Peyer's patch (tissue), 4 donors: ENCODE measurements at regions not wholly inside any gene's neighbourhood (a gene's known extent, or its start where the extent isn't known, plus 50 kb on each side); places are given as distances from the start of the nearest gene placed in this dataset.

Source experiments
- DNase-seq, 3 donors: peaks; one replicate each; pipeline ENCODE4 v3.0.0-alpha.2; 2017 to 2019
- H3K27ac ChIP-seq, 4 donors: fragments of 200-600 bp; sonication (generic); one replicate each; pipeline ENCODE4 v1.5.1; 2016 to 2019
- H3K27me3 ChIP-seq, 2 donors: fragments of 200-600 bp; sonication (generic); one replicate each; pipeline ENCODE4 v1.5.1; 2019
- H3K36me3 ChIP-seq, 3 donors: fragments of 200-600 bp; sonication (generic); one replicate each; pipeline ENCODE4 v1.5.1; 2016 to 2019
- H3K4me1 ChIP-seq, 4 donors: fragments of 200-600 bp; sonication (generic); one replicate each; pipeline ENCODE4 v1.5.1; 2016 to 2019
- H3K4me3 ChIP-seq, 4 donors: fragments of 200-600 bp; sonication (generic); 1 replicate in 3 of 4; 2 replicates in 1 of 4; pipeline ENCODE4 v1.5.1; 2016 to 2019; ENCODE audit warnings: mild to moderate bottlenecking in 1 of 4
- H3K9me3 ChIP-seq, 4 donors: fragments of 200-600 bp; sonication (generic); one replicate each; pipeline ENCODE4 v1.5.1; 2016 to 2019; ENCODE audit warnings: mild to moderate bottlenecking in 1 of 4
- POLR2A ChIP-seq, 2 donors: fragments of 450-650 bp; IDR thresholded peaks; one replicate each; pipeline ENCODE4 v1.5.1; 2017; ENCODE audit warnings: antibody characterized with exemption in 2 of 2, mild to moderate bottlenecking in 2 of 2, moderate library complexity in 2 of 2
- TF ChIP-seq, protein P1 (sequence below), 6 experiments: fragments of 450-650 bp in 4 of 6; fragments of 200-600 bp in 2 of 6; sonication (generic) in 1 of 6; IDR thresholded peaks; one replicate each; pipeline ENCODE4 v1.5.1; 2017 to 2019; ENCODE audit warnings: antibody characterized with exemption in 6 of 6, mild to moderate bottlenecking in 3 of 6, moderate library complexity in 1 of 6

GRCh38 chr1:222224156-222224555, 323.7 kb downstream of the HHIPL2 start:
- Histone ChIP-seq H3K9me3 (no peaks in the 10 kb centered on the region), H3K27me3 (no peaks in the 10 kb centered on the region), H3K4me3 (no peak overlapping the region), H3K27ac (no peak overlapping the region), H3K36me3 (no peaks in the 10 kb centered on the region), H3K4me1 (no peaks in the 10 kb centered on the region)
- TF ChIP-seq, protein P1, sequence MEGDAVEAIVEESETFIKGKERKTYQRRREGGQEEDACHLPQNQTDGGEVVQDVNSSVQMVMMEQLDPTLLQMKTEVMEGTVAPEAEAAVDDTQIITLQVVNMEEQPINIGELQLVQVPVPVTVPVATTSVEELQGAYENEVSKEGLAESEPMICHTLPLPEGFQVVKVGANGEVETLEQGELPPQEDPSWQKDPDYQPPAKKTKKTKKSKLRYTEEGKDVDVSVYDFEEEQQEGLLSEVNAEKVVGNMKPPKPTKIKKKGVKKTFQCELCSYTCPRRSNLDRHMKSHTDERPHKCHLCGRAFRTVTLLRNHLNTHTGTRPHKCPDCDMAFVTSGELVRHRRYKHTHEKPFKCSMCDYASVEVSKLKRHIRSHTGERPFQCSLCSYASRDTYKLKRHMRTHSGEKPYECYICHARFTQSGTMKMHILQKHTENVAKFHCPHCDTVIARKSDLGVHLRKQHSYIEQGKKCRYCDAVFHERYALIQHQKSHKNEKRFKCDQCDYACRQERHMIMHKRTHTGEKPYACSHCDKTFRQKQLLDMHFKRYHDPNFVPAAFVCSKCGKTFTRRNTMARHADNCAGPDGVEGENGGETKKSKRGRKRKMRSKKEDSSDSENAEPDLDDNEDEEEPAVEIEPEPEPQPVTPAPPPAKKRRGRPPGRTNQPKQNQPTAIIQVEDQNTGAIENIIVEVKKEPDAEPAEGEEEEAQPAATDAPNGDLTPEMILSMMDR (IDR thresholded peaks at IDR 0.05), result no peak
- no peak for TF ChIP-seq POLR2A (IDR thresholded peaks at IDR 0.05)
- DNase-seq, result no peak

- H3K4me3 ChIP-seq, result no peak overlapping the region
- no peaks in the 10 kb centered on the region for H3K4me1 ChIP-seq
- H3K27me3 ChIP-seq, result no peaks in the 10 kb centered on the region
- no peak overlapping the region for H3K27ac ChIP-seq
- no peak for TF ChIP-seq POLR2A (IDR thresholded peaks at IDR 0.05)
- TF ChIP-seq, protein P1 (IDR thresholded peaks at IDR 0.05), result no peak
- DNase-seq, result no peak
- H3K36me3 ChIP-seq, result no peaks in the 10 kb centered on the region
- no peaks in the 10 kb centered on the region for H3K9me3 ChIP-seq
These were observed 324.9 kb downstream of the HHIPL2 start for GRCh38 chr1:222223010-222223409.

- DNase-seq, result no peak
These were observed 331.6 kb downstream of the HHIPL2 start for GRCh38 chr1:222216255-222216754.

GRCh38 chr1:222210776-222211175, 337.1 kb downstream of the HHIPL2 start:
- no peaks in the 10 kb centered on the region for H3K4me1 ChIP-seq
- H3K27ac ChIP-seq, result no peak overlapping the region
- H3K9me3 ChIP-seq, result no peaks in the 10 kb centered on the region
- no peaks in the 10 kb centered on the region for H3K27me3 ChIP-seq
- H3K36me3 ChIP-seq, result no peaks in the 10 kb centered on the region
- TF ChIP-seq, protein P1 (IDR thresholded peaks at IDR 0.05), result no peak
- TF ChIP-seq POLR2A (IDR thresholded peaks at IDR 0.05), result no peak
- no peak overlapping the region for H3K4me3 ChIP-seq
- DNase-seq, result no peak

More at GRCh38 chr1:222216255-222216754, 331.6 kb downstream of the HHIPL2 start:
- Histone ChIP-seq H3K4me1 (no peaks in the 10 kb centered on the region), H3K27me3 (no peaks in the 10 kb centered on the region), H3K27ac (no peak overlapping the region), H3K9me3 (no peaks in the 10 kb centered on the region), H3K4me3 (no peak overlapping the region), H3K36me3 (no peaks in the 10 kb centered on the region)
- TF ChIP-seq, protein P1 (IDR thresholded peaks at IDR 0.05), result no peak

GRCh38 chr1:222204475-222204874, 343.4 kb downstream of the HHIPL2 start:
- no peak for DNase-seq
- H3K36me3 ChIP-seq, result no peaks in the 10 kb centered on the region
- no peak overlapping the region for H3K27ac ChIP-seq
- TF ChIP-seq, protein P1 (IDR thresholded peaks at IDR 0.05), result no peak
- TF ChIP-seq POLR2A (IDR thresholded peaks at IDR 0.05), result no peak
- no peak overlapping the region for H3K4me3 ChIP-seq
- H3K27me3 ChIP-seq, result no peaks in the 10 kb centered on the region
- no peaks in the 10 kb centered on the region for H3K9me3 ChIP-seq
- no peaks in the 10 kb centered on the region for H3K4me1 ChIP-seq

- TF ChIP-seq, protein P1 (IDR thresholded peaks at IDR 0.05), result no peak
- no peak for TF ChIP-seq POLR2A (IDR thresholded peaks at IDR 0.05)
- H3K9me3 ChIP-seq, result no peaks in the 10 kb centered on the region
- no peaks in the 10 kb centered on the region for H3K4me1 ChIP-seq
- DNase-seq, result no peak
- no peaks in the 10 kb centered on the region for H3K27me3 ChIP-seq
- H3K4me3 ChIP-seq, result no peak overlapping the region
- H3K36me3 ChIP-seq, result no peaks in the 10 kb centered on the region
- no peak overlapping the region for H3K27ac ChIP-seq
These were observed 345.1 kb downstream of the HHIPL2 start for GRCh38 chr1:222202831-222203230.
